ACC112 (cell line): ENCODE measurements at regions not wholly inside any gene's neighbourhood (a gene's known extent, or its start where the extent isn't known, plus 50 kb on each side); places are given as distances from the start of the nearest gene placed in this dataset.

Source experiments
- H2AFZ ChIP-seq: fragments of 200-600 bp; sonication (generic); one replicate; pipeline ENCODE4 v1.6.0; 2017; ENCODE audit warnings: antibody characterized with exemption, low read length; ENCODE audit not compliant: unreplicated experiment
- H3K27ac ChIP-seq: fragments of 200-600 bp; sonication (generic); 2 replicates; pipeline ENCODE4 v1.5.1; 2014; ENCODE audit warnings: low read depth, mild to moderate bottlenecking, antibody characterized with exemption, low read length, moderate library complexity
- H3K27me3 ChIP-seq: fragments of 200-600 bp; sonication (generic); 2 replicates; pipeline ENCODE4 v1.6.1; 2014; ENCODE audit warnings: mild to moderate bottlenecking, antibody characterized with exemption, low read length, moderate library complexity, mixed read lengths; ENCODE audit not compliant: insufficient read depth
- H3K36me3 ChIP-seq: fragments of 200-600 bp; sonication (generic); 2 replicates; pipeline ENCODE4 v1.6.1; 2016; ENCODE audit warnings: mild to moderate bottlenecking, antibody characterized with exemption, low read length, moderate library complexity, mixed read lengths; ENCODE audit not compliant: insufficient read depth
- H3K4me1 ChIP-seq: fragments of 200-600 bp; sonication (generic); one replicate; pipeline ENCODE4 v1.6.1; 2016; ENCODE audit warnings: low read length, mixed read lengths; ENCODE audit not compliant: insufficient read depth, unreplicated experiment, control insufficient read depth
- H3K4me3 ChIP-seq: fragments of 200-600 bp; sonication (generic); 2 replicates; pipeline ENCODE4 v1.5.1; 2014; ENCODE audit warnings: mild to moderate bottlenecking, low read depth, low read length
- H3K79me2 ChIP-seq: fragments of 200-600 bp; sonication (generic); one replicate; pipeline ENCODE4 v1.6.0; 2016; ENCODE audit warnings: low read length; ENCODE audit not compliant: control insufficient read depth, unreplicated experiment, insufficient read depth

DNA sequence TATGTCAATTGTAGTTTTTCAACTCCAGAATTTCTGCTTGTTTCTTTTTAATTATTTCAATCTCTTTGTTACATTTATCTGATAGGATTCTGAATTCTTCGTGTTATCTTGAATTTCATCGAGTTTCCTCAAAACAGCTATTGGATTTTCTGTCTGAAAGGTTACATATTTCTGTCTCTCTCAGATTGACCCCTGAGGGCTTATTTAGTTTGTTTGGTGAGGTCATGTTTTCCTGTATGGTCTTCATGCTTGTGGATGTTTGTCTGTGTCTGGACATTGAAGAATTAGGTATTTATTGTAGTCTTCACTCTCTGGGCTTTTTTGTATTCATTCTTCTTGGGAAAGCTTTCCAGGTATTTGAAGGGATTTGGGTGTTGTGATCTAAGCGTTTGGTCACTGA lies 85.6 kb downstream of the SNAPC1 start:
- Histone ChIP-seq H2AFZ (no peak overlapping the region), H3K79me2 (no peaks in the 10 kb centered on the region), H3K4me3 (no peak overlapping the region), H3K27me3 (peaks cover 7% of the 10 kb centered on the region; the same call in 1 of the 2 replicates), H3K4me1 (no peaks in the 10 kb centered on the region), H3K36me3 (no peaks in the 10 kb centered on the region), H3K27ac (no peak overlapping the region)

DNA sequence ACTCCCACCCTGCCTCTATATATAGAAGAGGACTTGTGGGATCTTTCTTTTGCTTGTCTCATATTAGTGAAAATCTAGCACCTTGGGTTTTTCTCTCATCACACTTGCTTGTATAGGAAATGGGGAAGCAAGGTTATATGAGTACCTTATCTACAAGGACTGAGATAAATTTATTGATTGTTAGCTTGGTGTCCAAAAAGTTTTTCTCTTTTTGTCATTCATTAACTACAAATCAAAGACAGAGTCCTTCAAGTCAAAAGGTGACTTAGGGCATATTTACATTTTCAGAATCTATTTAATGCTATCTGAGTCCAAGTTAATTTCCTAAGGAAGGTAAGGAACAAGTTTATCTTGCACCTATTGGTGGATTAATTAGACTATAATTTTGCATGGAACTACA lies 92.7 kb downstream of the SNAPC1 start:
- H3K36me3 ChIP-seq = no peaks in the 10 kb centered on the region
- no peak overlapping the region for H3K4me3 ChIP-seq
- peaks cover 24% of the 10 kb centered on the region for H3K27me3 ChIP-seq
- H3K4me1 ChIP-seq = no peaks in the 10 kb centered on the region
- H2AFZ ChIP-seq = no peak overlapping the region
- no peak overlapping the region for H3K27ac ChIP-seq
- no peaks in the 10 kb centered on the region for H3K79me2 ChIP-seq

- H3K4me1 ChIP-seq = no peaks in the 10 kb centered on the region
- no peaks in the 10 kb centered on the region for H3K36me3 ChIP-seq
- H2AFZ ChIP-seq = no peak overlapping the region
- no peaks in the 10 kb centered on the region for H3K79me2 ChIP-seq
- no peak overlapping the region for H3K4me3 ChIP-seq
- H3K27ac ChIP-seq = no peak overlapping the region
- peaks cover 17% of the 10 kb centered on the region for H3K27me3 ChIP-seq
Measured at GRCh38 chr14:61860294-61860918, 98.2 kb downstream of the SNAPC1 start.

DNA sequence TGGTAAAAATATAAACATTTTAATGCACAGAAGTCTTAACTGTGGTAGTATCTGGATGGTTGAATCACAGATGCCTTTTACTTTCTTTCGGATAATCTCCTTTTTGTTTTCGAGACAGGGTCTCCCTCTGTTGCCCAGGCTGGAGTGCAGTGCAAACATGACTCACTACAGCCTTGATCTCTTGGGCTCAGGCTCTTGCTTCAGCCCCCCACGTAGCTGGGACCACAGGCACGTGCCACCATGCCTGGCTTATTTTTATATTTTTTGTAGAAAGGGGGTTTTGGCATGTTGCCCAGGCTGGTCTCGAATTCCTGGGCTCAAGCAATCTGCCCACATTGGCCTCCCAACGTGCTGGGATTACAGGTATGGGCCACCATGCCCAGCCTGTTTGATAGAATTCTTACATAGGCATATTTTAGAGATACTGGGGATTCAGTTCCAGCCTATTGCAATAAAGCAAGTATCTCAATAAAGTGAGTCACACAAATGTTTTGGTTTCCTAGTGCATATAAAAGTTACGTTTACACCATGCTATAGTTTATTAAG lies 99.2 kb downstream of the SNAPC1 start:
- H3K27ac ChIP-seq = no peak overlapping the region
- no peaks in the 10 kb centered on the region for H3K36me3 ChIP-seq
- H3K27me3 ChIP-seq = peaks cover 16% of the 10 kb centered on the region
- H2AFZ ChIP-seq = no peak overlapping the region
- no peak overlapping the region for H3K4me3 ChIP-seq
- H3K4me1 ChIP-seq = no peaks in the 10 kb centered on the region
- H3K79me2 ChIP-seq = no peaks in the 10 kb centered on the region

DNA sequence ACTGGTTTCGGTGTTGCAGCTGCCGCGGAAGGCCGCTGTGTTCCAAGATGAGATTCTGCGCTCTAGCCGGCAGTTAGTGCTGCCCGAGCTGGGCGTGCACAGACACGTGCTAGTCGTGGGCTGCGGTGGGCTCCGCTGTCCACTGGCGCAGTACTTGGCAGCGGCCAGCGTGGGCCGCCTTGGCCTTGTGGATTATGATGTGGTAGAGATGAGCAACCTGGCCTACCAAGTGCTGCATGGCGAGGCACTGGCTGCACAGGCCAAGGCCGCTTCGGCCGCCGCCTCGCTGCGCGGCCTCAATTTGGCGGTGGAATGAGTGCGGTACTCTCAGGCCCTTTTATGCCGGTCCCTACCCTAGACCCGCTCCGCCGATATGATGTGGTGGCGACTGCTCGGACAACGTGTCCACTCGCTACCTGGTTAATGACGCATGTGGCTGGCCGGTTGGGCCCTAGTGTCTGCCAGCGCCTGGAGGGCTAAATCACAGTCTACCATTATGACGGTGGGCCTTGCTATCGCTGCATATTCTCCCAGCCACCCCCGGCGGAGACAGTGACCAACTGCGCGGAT lies 102.2 kb downstream of the SNAPC1 start:
- Histone ChIP-seq H3K4me3 (no peak overlapping the region), H3K36me3 (no peaks in the 10 kb centered on the region), H3K27me3 (peaks cover under 1% of the 10 kb centered on the region; the same call in 1 of the 2 replicates), H3K27ac (no peak overlapping the region), H2AFZ (no peak overlapping the region), H3K4me1 (no peaks in the 10 kb centered on the region), H3K79me2 (no peaks in the 10 kb centered on the region)

DNA sequence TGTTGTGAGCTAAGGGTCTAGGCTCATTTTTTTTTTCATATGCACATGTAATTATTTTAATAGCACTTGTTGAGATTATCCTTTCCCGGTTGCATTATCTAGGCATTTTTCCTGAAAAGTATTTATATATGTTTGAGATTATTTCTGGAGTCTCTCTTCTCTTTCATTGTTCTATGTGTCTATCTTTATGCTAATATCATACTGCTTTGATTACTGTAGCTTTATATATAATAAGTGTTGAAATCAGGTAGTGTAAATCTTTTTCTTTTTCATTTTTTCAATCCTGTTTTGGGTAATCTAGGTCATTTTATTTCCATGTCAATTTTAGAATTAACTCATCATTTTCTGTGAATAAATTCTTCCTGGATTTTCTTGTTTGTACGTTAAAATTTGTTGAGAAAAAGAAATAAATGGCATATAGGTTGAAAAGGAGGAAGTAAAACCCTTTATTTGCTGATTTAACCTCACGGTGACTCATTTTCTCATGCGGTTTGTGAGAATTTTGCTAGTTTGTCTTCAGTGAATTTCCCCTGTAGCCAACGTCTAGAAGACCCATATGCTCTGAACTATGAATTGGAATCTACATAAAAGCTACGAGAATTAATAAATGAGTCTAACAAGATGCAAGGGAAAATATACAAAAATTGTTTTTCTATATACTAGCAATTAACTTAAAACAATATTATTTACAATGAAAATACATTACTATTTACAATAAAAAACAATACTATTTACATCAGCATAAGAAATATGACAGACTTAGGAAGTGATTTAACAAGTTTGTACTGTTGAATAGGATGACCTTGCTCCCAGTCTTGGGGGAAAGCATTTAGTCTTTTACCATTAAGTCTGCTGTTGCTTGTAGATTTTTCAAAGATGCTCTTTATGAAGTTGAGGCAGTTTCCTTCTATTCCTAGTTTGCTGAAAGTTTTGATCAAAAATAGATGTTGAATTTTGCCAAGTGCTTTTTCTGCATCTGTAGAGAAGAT lies 105.0 kb downstream of the SNAPC1 start:
- Histone ChIP-seq H3K27me3 (peaks cover 4% of the 10 kb centered on the region; the same call in 1 of the 2 replicates), H3K27ac (no peak overlapping the region), H3K4me1 (no peaks in the 10 kb centered on the region), H3K4me3 (no peak overlapping the region), H2AFZ (no peak overlapping the region), H3K36me3 (no peaks in the 10 kb centered on the region), H3K79me2 (no peaks in the 10 kb centered on the region)

DNA sequence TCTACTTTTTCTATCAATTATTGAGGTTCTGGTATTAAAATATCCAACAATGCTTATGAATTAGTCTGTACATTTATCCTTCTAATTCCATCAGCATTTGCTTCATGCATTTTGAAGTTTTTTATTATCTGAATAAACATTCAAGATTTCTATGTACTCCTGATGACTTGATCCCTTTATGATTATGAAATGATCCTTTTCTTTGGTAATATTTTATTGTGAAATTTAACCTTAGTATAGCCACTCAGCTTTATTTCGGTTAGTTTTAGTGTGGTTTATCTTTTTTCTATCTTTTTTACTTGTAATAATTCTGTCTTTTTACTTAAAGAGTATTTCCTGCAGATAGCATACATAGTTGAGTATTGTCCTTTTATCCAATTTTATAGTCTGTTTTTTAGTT lies 106.6 kb downstream of the SNAPC1 start:
- H3K27ac ChIP-seq = no peak overlapping the region
- no peaks in the 10 kb centered on the region for H3K36me3 ChIP-seq
- no peak overlapping the region for H3K4me3 ChIP-seq
- H3K27me3 ChIP-seq = peaks cover 4% of the 10 kb centered on the region; the same call in 1 of the 2 replicates
- no peak overlapping the region for H2AFZ ChIP-seq
- no peaks in the 10 kb centered on the region for H3K4me1 ChIP-seq
- no peaks in the 10 kb centered on the region for H3K79me2 ChIP-seq

DNA sequence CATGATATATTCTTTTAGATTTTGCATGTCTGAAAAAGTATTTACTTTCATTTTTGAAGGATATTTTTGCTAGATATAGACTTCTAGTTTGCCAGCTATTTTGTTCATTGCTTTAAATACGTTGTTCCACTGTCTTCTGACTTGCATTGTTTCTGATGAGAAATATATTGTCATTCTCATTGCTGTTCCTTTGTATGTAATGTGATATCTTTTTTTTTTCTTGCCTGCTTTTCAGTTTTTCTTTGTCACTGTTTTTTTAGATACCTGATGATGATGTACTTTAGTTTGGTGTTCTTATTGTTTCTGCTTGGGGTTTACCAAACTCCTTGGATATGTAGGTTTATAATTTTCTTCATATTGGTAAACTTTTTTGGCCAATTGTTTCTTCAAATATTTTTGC lies 107.9 kb downstream of the SNAPC1 start:
- no peak overlapping the region for H3K27ac ChIP-seq
- H3K27me3 ChIP-seq = peaks cover 9% of the 10 kb centered on the region; the same call in 1 of the 2 replicates
- no peaks in the 10 kb centered on the region for H3K79me2 ChIP-seq
- H3K4me1 ChIP-seq = no peaks in the 10 kb centered on the region
- H3K36me3 ChIP-seq = no peaks in the 10 kb centered on the region
- no peak overlapping the region for H3K4me3 ChIP-seq
- H2AFZ ChIP-seq = no peak overlapping the region

- no peak overlapping the region for H3K27ac ChIP-seq
Measured at GRCh38 chr14:61872452-61872851, 110.2 kb downstream of the SNAPC1 start.

GRCh38 chr14:61875483-61875882 lies 113.3 kb downstream of the SNAPC1 start:
- Histone ChIP-seq H2AFZ (no peak overlapping the region), H3K4me1 (no peaks in the 10 kb centered on the region), H3K36me3 (no peaks in the 10 kb centered on the region)

More at GRCh38 chr14:61872452-61872851, 110.2 kb downstream of the SNAPC1 start:
- Histone ChIP-seq H3K4me1 (no peaks in the 10 kb centered on the region), H3K27me3 (peaks cover 32% of the 10 kb centered on the region), H3K79me2 (no peaks in the 10 kb centered on the region), H2AFZ (no peak overlapping the region), H3K4me3 (no peak overlapping the region), H3K36me3 (no peaks in the 10 kb centered on the region)

More at GRCh38 chr14:61875483-61875882, 113.3 kb downstream of the SNAPC1 start:
- Histone ChIP-seq H3K4me3 (no peak overlapping the region), H3K79me2 (no peaks in the 10 kb centered on the region), H3K27ac (no peak overlapping the region), H3K27me3 (peaks cover 58% of the 10 kb centered on the region)
